MM.1S (cell line): ENCODE measurements at regions not wholly inside any gene's neighbourhood (a gene's known extent, or its start where the extent isn't known, plus 50 kb on each side); places are given as distances from the start of the nearest gene placed in this dataset.

Experiments used
- DNase-seq: peaks from one replicate; pipeline ENCODE4 v3.0.0-alpha.2; 2015
- H2AFZ ChIP-seq: fragments of 300-600 bp; sonication (generic); 2 replicates; pipeline ENCODE4 v1.6.0; 2016; ENCODE audit warnings: antibody characterized with exemption, low read length
- H3F3A ChIP-seq: fragments of 300-600 bp; sonication (generic); 2 replicates; pipeline ENCODE4 v1.6.1; 2016; ENCODE audit warnings: mild to moderate bottlenecking, antibody characterized with exemption, low read length, moderate library complexity, mixed read lengths; ENCODE audit not compliant: insufficient read depth
- H3K27ac ChIP-seq: fragments of 300-600 bp; sonication (generic); 2 replicates; pipeline ENCODE4 v1.5.1; 2016; ENCODE audit warnings: mild to moderate bottlenecking, low read length
- H3K27me3 ChIP-seq: fragments of 300-600 bp; sonication (generic); replicated peaks from 2 replicates; pipeline ENCODE4 v1.6.0; 2016; ENCODE audit warnings: low read length; ENCODE audit not compliant: insufficient read depth
- H3K36me3 ChIP-seq: fragments of 300-600 bp; sonication (generic); replicated peaks from 2 replicates; pipeline ENCODE4 v1.6.1; 2016; ENCODE audit warnings: mild to moderate bottlenecking, low read length, mixed read lengths; ENCODE audit not compliant: insufficient read depth
- H3K4me1 ChIP-seq: fragments of 300-600 bp; sonication (generic); 2 replicates; pipeline ENCODE4 v1.6.1; 2016; ENCODE audit warnings: low read length, mixed read lengths
- H3K4me2 ChIP-seq: fragments of 300-600 bp; sonication (generic); 2 replicates; pipeline ENCODE4 v1.6.0; 2016; ENCODE audit warnings: low read depth, low read length
- H3K4me3 ChIP-seq: fragments of 300-600 bp; sonication (generic); 2 replicates; pipeline ENCODE4 v1.5.1; 2016; ENCODE audit warnings: low read length, mixed read lengths
- H3K79me2 ChIP-seq: fragments of 300-600 bp; sonication (generic); 2 replicates; pipeline ENCODE4 v1.6.1; 2016; ENCODE audit warnings: mixed run types, low read length, mixed read lengths
- H3K9ac ChIP-seq: fragments of 300-600 bp; sonication (generic); 2 replicates; pipeline ENCODE4 v1.6.1; 2016; ENCODE audit warnings: low read length, mixed read lengths
- H3K9me2 ChIP-seq: fragments of 300-600 bp; sonication (generic); replicated peaks from 2 replicates; pipeline ENCODE4 v1.6.1; 2016; ENCODE audit warnings: mild to moderate bottlenecking, low read length, mixed read lengths; ENCODE audit not compliant: insufficient read depth
- H3K9me3 ChIP-seq: fragments of 300-600 bp; sonication (generic); replicated peaks from 2 replicates; pipeline ENCODE4 v1.6.1; 2016; ENCODE audit warnings: mild to moderate bottlenecking, low read length, mixed read lengths; ENCODE audit not compliant: insufficient read depth
- H4K20me1 ChIP-seq: fragments of 300-600 bp; sonication (generic); 2 replicates; pipeline ENCODE4 v1.6.1; 2016; ENCODE audit warnings: mild to moderate bottlenecking, low read length, moderate library complexity, mixed read lengths; ENCODE audit not compliant: insufficient read depth
- CTCF ChIP-seq: fragments of 300-600 bp; sonication (generic); IDR thresholded peaks from 2 replicates; pipeline ENCODE4 v1.5.1; 2016; ENCODE audit warnings: antibody characterized with exemption, low read length, mixed read lengths
- EZH2 ChIP-seq: fragments of 300-600 bp; sonication (generic); optimal IDR thresholded peaks from 2 replicates; pipeline ENCODE3; 2017; ENCODE audit warnings: low read depth, mild to moderate bottlenecking, antibody characterized with exemption, low read length, mixed read lengths
- EZH2phosphoT487 ChIP-seq: fragments of 300-600 bp; sonication (generic); IDR thresholded peaks from 2 replicates; pipeline ENCODE4 v1.6.1; 2018; ENCODE audit warnings: antibody characterized with exemption, low read length

- no peak overlapping the region for H3K9ac ChIP-seq
- TF ChIP-seq EZH2 (no peak), CTCF (no peak), EZH2phosphoT487 (no peak)
- no peaks in the 10 kb centered on the region for H3K9me2 ChIP-seq
- no peak for DNase-seq
- H3K9me3 ChIP-seq = no peaks in the 10 kb centered on the region
- no peak overlapping the region for H3K4me2 ChIP-seq
- H3K36me3 ChIP-seq = no peaks in the 10 kb centered on the region
- no peak overlapping the region for H3K4me3 ChIP-seq
- no peaks in the 10 kb centered on the region for H3K79me2 ChIP-seq
- H3K27ac ChIP-seq = no peak overlapping the region
- no peak overlapping the region for H2AFZ ChIP-seq
- H4K20me1 ChIP-seq = no peaks in the 10 kb centered on the region
- no peaks in the 10 kb centered on the region for H3K4me1 ChIP-seq
- H3F3A ChIP-seq = no peaks in the 10 kb centered on the region
- no peaks in the 10 kb centered on the region for H3K27me3 ChIP-seq
Observed at GRCh38 chr11:97354576-97354975, 964.8 kb downstream of the JRKL start.

- Histone ChIP-seq H2AFZ (no peak overlapping the region), H3K9ac (no peak overlapping the region), H3K36me3 (no peaks in the 10 kb centered on the region), H4K20me1 (no peaks in the 10 kb centered on the region), H3K4me3 (no peak overlapping the region), H3K27ac (no peak overlapping the region), H3K79me2 (no peaks in the 10 kb centered on the region), H3K27me3 (no peaks in the 10 kb centered on the region), H3F3A (no peaks in the 10 kb centered on the region), H3K9me2 (no peaks in the 10 kb centered on the region), H3K4me1 (no peaks in the 10 kb centered on the region), H3K9me3 (no peaks in the 10 kb centered on the region), H3K4me2 (no peak overlapping the region)
- no peak for DNase-seq
- TF ChIP-seq EZH2phosphoT487 = no peak
- TF ChIP-seq EZH2 = no peak
- TF ChIP-seq CTCF = no peak
Observed at GRCh38 chr11:97355230-97355629, 965.4 kb downstream of the JRKL start.

GRCh38 chr11:97356144-97356543, 966.3 kb downstream of the JRKL start:
- no peaks in the 10 kb centered on the region for H4K20me1 ChIP-seq
- TF ChIP-seq CTCF = no peak
- TF ChIP-seq EZH2 = no peak
- no peak for TF ChIP-seq EZH2phosphoT487
- no peak overlapping the region for H3K9ac ChIP-seq
- no peak overlapping the region for H3K4me2 ChIP-seq
- no peaks in the 10 kb centered on the region for H3K9me2 ChIP-seq
- no peaks in the 10 kb centered on the region for H3K9me3 ChIP-seq
- DNase-seq = no peak
- no peak overlapping the region for H2AFZ ChIP-seq
- no peaks in the 10 kb centered on the region for H3K36me3 ChIP-seq
- no peak overlapping the region for H3K27ac ChIP-seq
- H3K4me1 ChIP-seq = no peaks in the 10 kb centered on the region
- no peaks in the 10 kb centered on the region for H3K79me2 ChIP-seq
- H3F3A ChIP-seq = no peaks in the 10 kb centered on the region
- no peak overlapping the region for H3K4me3 ChIP-seq
- no peaks in the 10 kb centered on the region for H3K27me3 ChIP-seq
